HEK293T (cell line): ENCODE measurements at regions not wholly inside any gene's neighbourhood (a gene's known extent, or its start where the extent isn't known, plus 50 kb on each side); places are given as distances from the start of the nearest gene placed in this dataset.

Experiments
- CTCF ChIA-PET: fragments of 350-600 bp; formaldehyde crosslinking; extraction: SDS; loops from one replicate; lab custom pipeline; 2021; ENCODE audit warnings: antibody characterized with exemption, inconsistent platforms; lab: Yijun Ruan, JAX
- POLR2A ChIA-PET: fragments of 350-600 bp; formaldehyde crosslinking; extraction: SDS; loops from one replicate; lab custom pipeline; 2020; ENCODE audit warnings: antibody characterized with exemption, inconsistent platforms; lab: Yijun Ruan, JAX
- DNase-seq: peaks from one replicate; pipeline ENCODE4 v3.0.0; 2012; ENCODE audit warnings: mixed read lengths; ENCODE audit errors: extremely low spot score
- ARNT ChIP-seq: fragments of 450-650 bp; IDR thresholded peaks from 2 replicates; pipeline ENCODE4 v1.6.1; 2017; ENCODE audit warnings: mild to moderate bottlenecking
- BHLHE40 ChIP-seq: fragments of 450-650 bp; IDR thresholded peaks from 2 replicates; pipeline ENCODE4 v1.6.1; 2016; ENCODE audit warnings: mild to moderate bottlenecking, moderate library complexity, borderline replicate concordance
- CTBP1 ChIP-seq: fragments of 450-650 bp; IDR thresholded peaks from 2 replicates; pipeline ENCODE4 v1.6.1; 2016; ENCODE audit warnings: borderline replicate concordance
- ELF4 ChIP-seq: fragments of 450-650 bp; IDR thresholded peaks from 2 replicates; pipeline ENCODE4 v1.6.1; 2017; ENCODE audit warnings: antibody characterized with exemption
- FOXA1 ChIP-seq: fragments of 450-650 bp; IDR thresholded peaks from 2 replicates; pipeline ENCODE4 v1.6.1; 2016; ENCODE audit warnings: mild to moderate bottlenecking
- FOXK2 ChIP-seq: fragments of 450-650 bp; IDR thresholded peaks from 2 replicates; pipeline ENCODE4 v1.6.1; 2016; ENCODE audit warnings: mild to moderate bottlenecking
- FOXM1 ChIP-seq: fragments of 450-650 bp; IDR thresholded peaks from 2 replicates; pipeline ENCODE4 v1.6.1; 2017; ENCODE audit warnings: mild to moderate bottlenecking, borderline replicate concordance
- HDGF ChIP-seq: fragments of 450-650 bp; IDR thresholded peaks from 2 replicates; pipeline ENCODE4 v1.6.1; 2017; ENCODE audit warnings: antibody characterized with exemption, borderline replicate concordance
- L3MBTL2 ChIP-seq: fragments of 450-650 bp; conservative IDR thresholded peaks from 2 replicates; pipeline ENCODE4 v1.6.1; 2016; ENCODE audit warnings: mild to moderate bottlenecking
- LEF1 ChIP-seq: fragments of 450-650 bp; IDR thresholded peaks from 2 replicates; pipeline ENCODE4 v1.6.1; 2017; ENCODE audit warnings: mild to moderate bottlenecking, borderline replicate concordance
- NFRKB ChIP-seq: fragments of 450-650 bp; IDR thresholded peaks from 2 replicates; pipeline ENCODE4 v1.6.1; 2016; ENCODE audit warnings: mild to moderate bottlenecking, moderate library complexity
- SP1 ChIP-seq: fragments of 450-650 bp; IDR thresholded peaks from 2 replicates; pipeline ENCODE4 v1.6.1; 2017
- SUZ12 ChIP-seq: fragments of 450-650 bp; IDR thresholded peaks from 2 replicates; pipeline ENCODE4 v1.6.1; 2016; ENCODE audit warnings: mild to moderate bottlenecking
- TARDBP ChIP-seq: fragments of 450-650 bp; IDR thresholded peaks from 2 replicates; pipeline ENCODE4 v1.6.1; 2016
- ZNF384 ChIP-seq: fragments of 450-650 bp; IDR thresholded peaks from 2 replicates; pipeline ENCODE4 v1.6.1; 2016
- TF ChIP-seq, protein P1 (sequence below): fragments of 450-650 bp; IDR thresholded peaks from 2 replicates; pipeline ENCODE4 v1.6.1; 2016

DNA sequence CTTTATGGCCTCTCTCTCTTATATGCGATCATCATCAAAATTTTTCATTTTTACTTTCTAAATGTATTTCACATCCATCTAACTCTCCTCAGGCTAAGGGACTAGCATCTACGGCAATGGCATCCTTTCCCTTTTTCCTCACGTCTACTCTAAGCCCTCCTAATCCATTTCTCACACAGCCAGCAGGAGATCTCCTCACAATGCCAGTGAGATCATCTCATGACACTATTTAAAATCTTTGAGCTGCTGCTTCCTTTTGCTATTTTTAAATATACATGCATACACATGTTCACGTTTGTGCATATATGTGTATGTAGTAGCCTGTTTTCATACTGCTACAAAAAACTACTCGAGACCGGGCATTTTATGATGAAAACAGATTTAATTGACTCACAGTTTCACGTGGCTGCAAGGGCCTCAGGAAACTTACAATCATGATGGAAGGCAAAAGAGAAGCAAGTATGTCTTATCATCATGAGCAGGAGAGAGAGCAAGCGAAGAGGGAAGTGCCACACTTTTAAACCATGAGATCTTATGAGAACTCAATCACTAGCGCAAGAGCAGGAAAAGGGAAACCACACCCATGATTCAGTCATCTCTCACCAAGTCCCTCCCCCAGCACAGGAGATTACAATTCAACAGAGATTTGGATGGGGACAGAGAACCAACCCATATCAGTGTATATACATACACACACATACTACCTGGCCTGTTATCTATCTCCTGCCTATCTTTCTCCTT, 599.2 kb upstream of the ROBO1 start:
- POLR2A ChIA-PET, result no interaction called here
- DNase-seq, result no peak
- TF ChIP-seq ARNT, result no peak
- no peak for TF ChIP-seq HDGF
- TF ChIP-seq ELF4, result no peak
- TF ChIP-seq ZNF384, result no peak
- no peak for TF ChIP-seq CTBP1
- TF ChIP-seq FOXM1, result no peak
- CTCF ChIA-PET, result no interaction called here

DNA sequence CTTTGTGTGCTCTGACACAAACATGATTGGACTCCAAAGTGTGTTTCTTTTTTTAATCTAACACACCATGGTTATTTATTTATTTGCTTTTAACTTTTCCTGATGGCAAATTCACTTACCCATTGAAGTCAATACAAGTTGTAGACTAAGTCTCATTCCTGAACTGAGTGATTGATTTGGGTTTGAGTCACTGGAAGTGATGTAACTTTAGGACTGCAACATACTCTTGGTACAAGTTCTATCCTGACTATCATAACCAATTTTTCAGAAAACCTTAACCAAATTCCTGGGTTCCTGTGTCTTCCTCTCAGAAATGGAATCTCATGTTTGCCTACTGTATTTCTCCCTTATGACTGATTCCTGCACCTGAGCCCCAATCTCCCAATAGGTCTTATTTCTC, 590.0 kb upstream of the ROBO1 start:
- POLR2A ChIA-PET, result no interaction called here
- CTCF ChIA-PET, result no interaction called here
- DNase-seq, result no peak
- TF ChIP-seq CTBP1, result no peak
- TF ChIP-seq LEF1, result no peak
- no peak for TF ChIP-seq FOXA1
- TF ChIP-seq HDGF, result no peak
- no peak for TF ChIP-seq BHLHE40
- no peak for TF ChIP-seq SUZ12
- no peak for TF ChIP-seq FOXM1
- TF ChIP-seq NFRKB, result no peak
- TF ChIP-seq, protein P1, sequence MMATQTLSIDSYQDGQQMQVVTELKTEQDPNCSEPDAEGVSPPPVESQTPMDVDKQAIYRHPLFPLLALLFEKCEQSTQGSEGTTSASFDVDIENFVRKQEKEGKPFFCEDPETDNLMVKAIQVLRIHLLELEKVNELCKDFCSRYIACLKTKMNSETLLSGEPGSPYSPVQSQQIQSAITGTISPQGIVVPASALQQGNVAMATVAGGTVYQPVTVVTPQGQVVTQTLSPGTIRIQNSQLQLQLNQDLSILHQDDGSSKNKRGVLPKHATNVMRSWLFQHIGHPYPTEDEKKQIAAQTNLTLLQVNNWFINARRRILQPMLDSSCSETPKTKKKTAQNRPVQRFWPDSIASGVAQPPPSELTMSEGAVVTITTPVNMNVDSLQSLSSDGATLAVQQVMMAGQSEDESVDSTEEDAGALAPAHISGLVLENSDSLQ, result no peak
- TF ChIP-seq SP1, result no peak
- TF ChIP-seq ARNT, result no peak
- TF ChIP-seq ZNF384, result no peak
- TF ChIP-seq TARDBP, result no peak
- no peak for TF ChIP-seq ELF4
- no peak for TF ChIP-seq FOXK2
- no peak for TF ChIP-seq L3MBTL2

DNA sequence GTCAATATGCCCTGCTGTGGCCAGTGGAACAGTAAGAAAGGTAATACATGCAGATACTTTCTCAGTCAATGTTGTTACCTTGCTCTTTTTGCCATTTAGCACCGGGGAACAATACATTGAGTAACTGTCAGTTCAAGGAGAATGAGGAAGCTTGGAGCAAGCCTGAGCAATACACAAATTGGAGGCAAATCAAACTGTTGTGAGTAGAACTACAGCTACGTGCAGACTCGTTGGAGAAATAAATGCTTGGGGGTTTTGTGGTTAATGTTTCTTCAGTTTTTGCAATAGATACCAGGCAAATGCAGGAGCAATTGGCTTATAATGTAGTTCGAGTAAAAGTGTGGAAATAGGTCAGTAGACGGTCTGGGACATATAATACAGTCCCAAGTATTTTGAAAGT, 587.3 kb upstream of the ROBO1 start:
- TF ChIP-seq FOXA1, result no peak
- TF ChIP-seq FOXM1, result no peak
- no peak for TF ChIP-seq L3MBTL2
- TF ChIP-seq TARDBP, result no peak
- no peak for TF ChIP-seq FOXK2
- TF ChIP-seq ELF4, result no peak
- TF ChIP-seq ZNF384, result no peak
- no peak for TF ChIP-seq CTBP1
- no peak for TF ChIP-seq SP1
- TF ChIP-seq LEF1, result no peak
- POLR2A ChIA-PET, result no interaction called here
- DNase-seq, result no peak
- CTCF ChIA-PET, result no interaction called here

DNA sequence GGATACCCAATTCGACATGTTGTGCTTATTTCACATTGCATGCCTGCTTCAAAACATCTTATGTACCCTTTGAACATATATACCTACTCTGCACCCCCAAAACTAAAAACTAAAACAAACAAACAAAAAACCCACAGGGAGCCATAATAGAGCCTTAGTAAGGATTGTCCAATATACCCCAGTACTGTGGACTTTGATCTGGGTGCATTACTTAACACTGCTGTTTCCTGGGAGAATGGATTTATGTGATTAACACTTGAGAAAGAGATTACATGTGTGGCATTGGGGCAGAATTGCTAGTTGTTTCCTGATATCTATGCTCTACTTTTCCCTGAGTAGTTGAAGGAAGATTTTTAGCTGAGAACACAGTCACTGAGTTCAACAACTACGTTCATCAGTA, 583.4 kb upstream of the ROBO1 start:
- no peak for DNase-seq
- no peak for TF ChIP-seq FOXM1
- TF ChIP-seq L3MBTL2, result no peak
- no peak for TF ChIP-seq SP1
- no peak for TF ChIP-seq BHLHE40
- no peak for TF ChIP-seq TARDBP
- TF ChIP-seq FOXK2, result no peak
- no peak for TF ChIP-seq ELF4
- no peak for TF ChIP-seq SUZ12
- no peak for TF ChIP-seq HDGF
- no peak for TF ChIP-seq ZNF384
- TF ChIP-seq FOXA1, result no peak
- TF ChIP-seq, protein P1, result no peak
- no peak for TF ChIP-seq CTBP1
- TF ChIP-seq NFRKB, result no peak
- no peak for TF ChIP-seq ARNT
- TF ChIP-seq LEF1, result no peak
- ChIA-PET POLR2A (no interaction called here), CTCF (no interaction called here)

DNA sequence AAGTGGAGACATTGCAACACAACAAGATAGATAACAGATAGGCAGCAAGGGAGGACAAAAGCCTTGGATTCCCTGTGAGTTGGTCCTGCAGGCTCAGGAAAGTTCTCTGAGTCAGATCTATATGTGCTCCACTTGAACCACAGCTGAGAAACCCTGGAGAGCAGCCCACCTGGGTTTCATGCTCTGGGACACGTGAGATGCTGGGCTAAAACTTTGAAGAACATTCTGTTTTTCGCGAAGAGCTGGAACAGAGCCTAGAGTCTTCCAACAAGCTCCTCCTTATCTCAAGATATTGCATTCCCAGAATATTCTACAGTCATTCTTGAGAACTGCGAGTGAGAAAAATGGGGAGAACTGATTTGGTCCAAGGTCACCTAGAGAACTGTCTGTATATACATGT, 583.0 kb upstream of the ROBO1 start:
- TF ChIP-seq ZNF384, result no peak
- no peak for TF ChIP-seq SUZ12
- TF ChIP-seq, protein P1, result no peak
- TF ChIP-seq L3MBTL2, result no peak
- no peak for TF ChIP-seq TARDBP
- no peak for TF ChIP-seq FOXK2
- no peak for TF ChIP-seq ELF4
- TF ChIP-seq BHLHE40, result no peak
- no peak for TF ChIP-seq LEF1
- DNase-seq, result no peak
- CTCF ChIA-PET, result no interaction called here
- POLR2A ChIA-PET, result no interaction called here

DNA sequence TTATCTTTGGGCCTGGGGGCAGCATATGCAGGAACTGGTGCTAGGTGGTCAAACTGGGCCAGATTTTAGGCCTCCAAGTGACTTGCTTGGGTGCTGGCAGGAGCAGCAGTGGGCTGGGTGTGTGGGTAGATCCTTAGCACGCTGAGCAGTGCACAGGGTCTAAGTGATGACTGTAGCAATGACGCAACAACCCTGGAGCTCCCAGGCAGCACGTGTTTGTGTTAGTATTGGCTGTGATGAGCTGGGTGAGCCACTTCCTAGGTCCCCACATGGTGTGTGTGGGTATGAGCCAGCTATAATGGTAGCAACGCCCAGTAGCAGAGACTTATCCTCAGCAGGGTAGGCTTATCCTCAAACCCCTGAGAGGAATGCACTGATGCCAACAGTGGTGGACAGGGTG, 570.6 kb upstream of the ROBO1 start:
- CTCF ChIA-PET, result no interaction called here
- DNase-seq, result no peak
- no peak for TF ChIP-seq FOXK2
- no peak for TF ChIP-seq TARDBP
- TF ChIP-seq LEF1, result no peak
- TF ChIP-seq L3MBTL2, result no peak
- no peak for TF ChIP-seq BHLHE40
- no peak for TF ChIP-seq NFRKB
- TF ChIP-seq ELF4, result no peak
- POLR2A ChIA-PET, result no interaction called here
